WTC11 (cell line): ENCODE measurements at regions not wholly inside any gene's neighbourhood (a gene's known extent, or its start where the extent isn't known, plus 50 kb on each side); places are given as distances from the start of the nearest gene placed in this dataset.

ENCODE experiments used
- ATAC-seq: fragments of 200-7000 bp; cut with Tn5 transposase; 2 replicates; pipeline ENCODE4 v1.10.0; 2021; ENCODE audit warnings: mild to moderate bottlenecking, moderate library complexity
- CTCF ChIA-PET: fragments of 300-600 bp; sonication (Branson Sonifier 250); formaldehyde crosslinking; loops from one replicate; lab custom pipeline; 2021; ENCODE audit warnings: antibody characterized with exemption; lab: Charles Lee
- POLR2A ChIA-PET: fragments of 350-600 bp; sonication (Branson Sonifier 250); formaldehyde crosslinking; loops from one replicate; lab custom pipeline; 2021; ENCODE audit warnings: antibody characterized with exemption; lab: Charles Lee
- DNase-seq: peaks from one replicate; pipeline ENCODE4 v3.0.0; 2021; ENCODE audit warnings: low spot score
- H3K27ac Mint-ChIP-seq: 2 replicates; pipeline ENCODE4 v1.8.0; 2021; ENCODE audit warnings: mixed read lengths
- H3K27me3 Mint-ChIP-seq: 2 replicates; pipeline ENCODE4 v1.8.0; 2021; ENCODE audit warnings: low read depth, mild to moderate bottlenecking, moderate library complexity, mixed read lengths
- H3K36me3 Mint-ChIP-seq: 2 replicates; pipeline ENCODE4 v1.8.0; 2021; ENCODE audit warnings: mixed read lengths
- H3K4me1 Mint-ChIP-seq: 2 replicates; pipeline ENCODE4 v1.8.0; 2022; ENCODE audit warnings: mixed read lengths
- H3K4me3 Mint-ChIP-seq: 2 replicates; pipeline ENCODE4 v1.8.0; 2021; ENCODE audit warnings: mild to moderate bottlenecking, moderate library complexity, mixed read lengths
- H3K9me3 Mint-ChIP-seq: 2 replicates; pipeline ENCODE4 v1.8.0; 2021; ENCODE audit warnings: mixed read lengths
- ELF4 ChIP-seq: sonication (generic); formaldehyde crosslinking; IDR thresholded peaks from 2 replicates; pipeline ENCODE4 v1.8.1; 2022; ENCODE audit warnings: low read depth, mild to moderate bottlenecking, moderate library complexity, missing genetic modification reagents
- EMX1 ChIP-seq: fragments of 250-450 bp; sonication (Bioruptor Pico); IDR thresholded peaks from 2 replicates; pipeline ENCODE4 v1.8.0; 2021; ENCODE audit warnings: mild to moderate bottlenecking
- GTF2I ChIP-seq: fragments of 250-450 bp; sonication (Bioruptor Pico); conservative IDR thresholded peaks from 2 replicates; pipeline ENCODE4 v1.4.0; 2021; ENCODE audit warnings: mild to moderate bottlenecking
- NFATC4 ChIP-seq: fragments of 250-450 bp; sonication (Bioruptor Pico); IDR thresholded peaks from 2 replicates; pipeline ENCODE4 v1.9.0; 2021; ENCODE audit warnings: mild to moderate bottlenecking
- NR2C2 ChIP-seq: sonication (generic); formaldehyde crosslinking; IDR thresholded peaks from 2 replicates; pipeline ENCODE4 v1.8.0; 2022; ENCODE audit warnings: mild to moderate bottlenecking, missing genetic modification reagents
- PRRX2 ChIP-seq: fragments of 250-450 bp; sonication (Bioruptor Pico); IDR thresholded peaks from 2 replicates; pipeline ENCODE4 v1.8.0; 2021; ENCODE audit warnings: mild to moderate bottlenecking
- TEAD4 ChIP-seq: sonication (generic); formaldehyde crosslinking; IDR thresholded peaks from 2 replicates; pipeline ENCODE4 v1.8.0; 2022; ENCODE audit warnings: mild to moderate bottlenecking, missing genetic modification reagents
- ZBTB21 ChIP-seq: sonication (generic); formaldehyde crosslinking; IDR thresholded peaks from 2 replicates; pipeline ENCODE4 v1.8.1; 2023; ENCODE audit warnings: mild to moderate bottlenecking, missing genetic modification reagents, borderline replicate concordance
- ZMAT4 ChIP-seq: fragments of 250-450 bp; sonication (Bioruptor Pico); IDR thresholded peaks from 2 replicates; pipeline ENCODE4 v1.9.0; 2021; ENCODE audit warnings: mild to moderate bottlenecking
- ZNF263 ChIP-seq: sonication (generic); formaldehyde crosslinking; IDR thresholded peaks from 2 replicates; pipeline ENCODE4 v1.8.1; 2022; ENCODE audit warnings: low read depth, mild to moderate bottlenecking, moderate library complexity, missing genetic modification reagents
- TF ChIP-seq, protein P1 (sequence below): sonication (generic); formaldehyde crosslinking; IDR thresholded peaks from 2 replicates; pipeline ENCODE4 v1.8.1; 2023; ENCODE audit warnings: mild to moderate bottlenecking, missing genetic modification reagents, moderate library complexity
- TF ChIP-seq, protein P2 (sequence below): fragments of 250-450 bp; sonication (Bioruptor Pico); IDR thresholded peaks from 2 replicates; pipeline ENCODE4 v1.9.0; 2021; ENCODE audit warnings: mild to moderate bottlenecking, borderline replicate concordance
- TF ChIP-seq, protein P3 (sequence below): fragments of 200-600 bp; IDR thresholded peaks from 2 replicates; pipeline ENCODE4 v1.8.0; 2022; ENCODE audit warnings: antibody characterized with exemption
- TF ChIP-seq, protein P4 (sequence below): sonication (generic); formaldehyde crosslinking; IDR thresholded peaks from 2 replicates; pipeline ENCODE4 v1.8.0; 2023; ENCODE audit warnings: mild to moderate bottlenecking, missing genetic modification reagents
- TF ChIP-seq, protein P5 (sequence below): fragments of 250-450 bp; sonication (Bioruptor Pico); IDR thresholded peaks from 2 replicates; pipeline ENCODE4 v1.9.0; 2021; ENCODE audit warnings: mild to moderate bottlenecking
- TF ChIP-seq, protein P6 (sequence below): sonication (generic); formaldehyde crosslinking; IDR thresholded peaks from 2 replicates; pipeline ENCODE4 v1.8.0; 2022; ENCODE audit warnings: missing genetic modification reagents

DNA sequence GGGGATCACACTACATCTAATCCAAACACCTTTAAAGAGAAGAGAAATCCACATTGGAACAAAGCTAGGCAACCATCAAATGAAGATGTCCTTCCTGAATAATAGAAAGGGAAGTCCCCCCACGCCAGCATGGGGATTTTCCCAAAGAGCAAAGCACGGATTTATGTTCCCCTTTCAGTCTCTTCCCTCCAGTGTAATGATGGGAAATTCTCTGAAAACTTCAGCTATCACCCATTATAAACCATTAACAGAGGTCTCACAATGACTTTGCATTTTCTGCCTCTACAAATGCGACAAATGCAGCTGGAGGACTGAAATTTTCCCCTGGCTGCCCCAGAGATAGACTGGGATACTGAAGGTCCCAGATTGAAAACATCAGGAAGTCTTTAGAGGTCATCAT lies 368.7 kb downstream of the EFNA5 start:
- Mint-ChIP-seq H3K4me3 (no peak overlapping the region), H3K9me3 (no peaks in the 10 kb centered on the region), H3K36me3 (no peaks in the 10 kb centered on the region), H3K4me1 (peaks cover 8% of the 10 kb centered on the region), H3K27me3 (no peaks in the 10 kb centered on the region), H3K27ac (no peak overlapping the region)
- CTCF ChIA-PET: interaction anchor here (1.1 kb wide), 1 partner anchor 197 kb away, joined by 3 read pairs; no protein-coding TSS in a partner anchor
- POLR2A ChIA-PET: no interaction called here
- DNase-seq (no peak), ATAC-seq (no peak)
- TF ChIP-seq, protein P1, sequence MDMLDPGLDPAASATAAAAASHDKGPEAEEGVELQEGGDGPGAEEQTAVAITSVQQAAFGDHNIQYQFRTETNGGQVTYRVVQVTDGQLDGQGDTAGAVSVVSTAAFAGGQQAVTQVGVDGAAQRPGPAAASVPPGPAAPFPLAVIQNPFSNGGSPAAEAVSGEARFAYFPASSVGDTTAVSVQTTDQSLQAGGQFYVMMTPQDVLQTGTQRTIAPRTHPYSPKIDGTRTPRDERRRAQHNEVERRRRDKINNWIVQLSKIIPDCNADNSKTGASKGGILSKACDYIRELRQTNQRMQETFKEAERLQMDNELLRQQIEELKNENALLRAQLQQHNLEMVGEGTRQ (CRISPR knock-in tag): no peak
- TF ChIP-seq EMX1 (CRISPR knock-in tag) (no peak), ZNF263 (CRISPR knock-in tag) (no peak), ZBTB21 (CRISPR knock-in tag) (no peak), GTF2I (CRISPR knock-in tag) (no peak), ELF4 (CRISPR knock-in tag) (no peak), ZMAT4 (no peak), NFATC4 (CRISPR knock-in tag) (no peak), PRRX2 (no peak), NR2C2 (no peak), TEAD4 (CRISPR knock-in tag) (no peak)
- TF ChIP-seq, protein P2, sequence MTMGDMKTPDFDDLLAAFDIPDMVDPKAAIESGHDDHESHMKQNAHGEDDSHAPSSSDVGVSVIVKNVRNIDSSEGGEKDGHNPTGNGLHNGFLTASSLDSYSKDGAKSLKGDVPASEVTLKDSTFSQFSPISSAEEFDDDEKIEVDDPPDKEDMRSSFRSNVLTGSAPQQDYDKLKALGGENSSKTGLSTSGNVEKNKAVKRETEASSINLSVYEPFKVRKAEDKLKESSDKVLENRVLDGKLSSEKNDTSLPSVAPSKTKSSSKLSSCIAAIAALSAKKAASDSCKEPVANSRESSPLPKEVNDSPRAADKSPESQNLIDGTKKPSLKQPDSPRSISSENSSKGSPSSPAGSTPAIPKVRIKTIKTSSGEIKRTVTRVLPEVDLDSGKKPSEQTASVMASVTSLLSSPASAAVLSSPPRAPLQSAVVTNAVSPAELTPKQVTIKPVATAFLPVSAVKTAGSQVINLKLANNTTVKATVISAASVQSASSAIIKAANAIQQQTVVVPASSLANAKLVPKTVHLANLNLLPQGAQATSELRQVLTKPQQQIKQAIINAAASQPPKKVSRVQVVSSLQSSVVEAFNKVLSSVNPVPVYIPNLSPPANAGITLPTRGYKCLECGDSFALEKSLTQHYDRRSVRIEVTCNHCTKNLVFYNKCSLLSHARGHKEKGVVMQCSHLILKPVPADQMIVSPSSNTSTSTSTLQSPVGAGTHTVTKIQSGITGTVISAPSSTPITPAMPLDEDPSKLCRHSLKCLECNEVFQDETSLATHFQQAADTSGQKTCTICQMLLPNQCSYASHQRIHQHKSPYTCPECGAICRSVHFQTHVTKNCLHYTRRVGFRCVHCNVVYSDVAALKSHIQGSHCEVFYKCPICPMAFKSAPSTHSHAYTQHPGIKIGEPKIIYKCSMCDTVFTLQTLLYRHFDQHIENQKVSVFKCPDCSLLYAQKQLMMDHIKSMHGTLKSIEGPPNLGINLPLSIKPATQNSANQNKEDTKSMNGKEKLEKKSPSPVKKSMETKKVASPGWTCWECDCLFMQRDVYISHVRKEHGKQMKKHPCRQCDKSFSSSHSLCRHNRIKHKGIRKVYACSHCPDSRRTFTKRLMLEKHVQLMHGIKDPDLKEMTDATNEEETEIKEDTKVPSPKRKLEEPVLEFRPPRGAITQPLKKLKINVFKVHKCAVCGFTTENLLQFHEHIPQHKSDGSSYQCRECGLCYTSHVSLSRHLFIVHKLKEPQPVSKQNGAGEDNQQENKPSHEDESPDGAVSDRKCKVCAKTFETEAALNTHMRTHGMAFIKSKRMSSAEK (CRISPR knock-in tag): no peak
- TF ChIP-seq, protein P3, sequence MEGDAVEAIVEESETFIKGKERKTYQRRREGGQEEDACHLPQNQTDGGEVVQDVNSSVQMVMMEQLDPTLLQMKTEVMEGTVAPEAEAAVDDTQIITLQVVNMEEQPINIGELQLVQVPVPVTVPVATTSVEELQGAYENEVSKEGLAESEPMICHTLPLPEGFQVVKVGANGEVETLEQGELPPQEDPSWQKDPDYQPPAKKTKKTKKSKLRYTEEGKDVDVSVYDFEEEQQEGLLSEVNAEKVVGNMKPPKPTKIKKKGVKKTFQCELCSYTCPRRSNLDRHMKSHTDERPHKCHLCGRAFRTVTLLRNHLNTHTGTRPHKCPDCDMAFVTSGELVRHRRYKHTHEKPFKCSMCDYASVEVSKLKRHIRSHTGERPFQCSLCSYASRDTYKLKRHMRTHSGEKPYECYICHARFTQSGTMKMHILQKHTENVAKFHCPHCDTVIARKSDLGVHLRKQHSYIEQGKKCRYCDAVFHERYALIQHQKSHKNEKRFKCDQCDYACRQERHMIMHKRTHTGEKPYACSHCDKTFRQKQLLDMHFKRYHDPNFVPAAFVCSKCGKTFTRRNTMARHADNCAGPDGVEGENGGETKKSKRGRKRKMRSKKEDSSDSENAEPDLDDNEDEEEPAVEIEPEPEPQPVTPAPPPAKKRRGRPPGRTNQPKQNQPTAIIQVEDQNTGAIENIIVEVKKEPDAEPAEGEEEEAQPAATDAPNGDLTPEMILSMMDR: no peak
- TF ChIP-seq, protein P4, sequence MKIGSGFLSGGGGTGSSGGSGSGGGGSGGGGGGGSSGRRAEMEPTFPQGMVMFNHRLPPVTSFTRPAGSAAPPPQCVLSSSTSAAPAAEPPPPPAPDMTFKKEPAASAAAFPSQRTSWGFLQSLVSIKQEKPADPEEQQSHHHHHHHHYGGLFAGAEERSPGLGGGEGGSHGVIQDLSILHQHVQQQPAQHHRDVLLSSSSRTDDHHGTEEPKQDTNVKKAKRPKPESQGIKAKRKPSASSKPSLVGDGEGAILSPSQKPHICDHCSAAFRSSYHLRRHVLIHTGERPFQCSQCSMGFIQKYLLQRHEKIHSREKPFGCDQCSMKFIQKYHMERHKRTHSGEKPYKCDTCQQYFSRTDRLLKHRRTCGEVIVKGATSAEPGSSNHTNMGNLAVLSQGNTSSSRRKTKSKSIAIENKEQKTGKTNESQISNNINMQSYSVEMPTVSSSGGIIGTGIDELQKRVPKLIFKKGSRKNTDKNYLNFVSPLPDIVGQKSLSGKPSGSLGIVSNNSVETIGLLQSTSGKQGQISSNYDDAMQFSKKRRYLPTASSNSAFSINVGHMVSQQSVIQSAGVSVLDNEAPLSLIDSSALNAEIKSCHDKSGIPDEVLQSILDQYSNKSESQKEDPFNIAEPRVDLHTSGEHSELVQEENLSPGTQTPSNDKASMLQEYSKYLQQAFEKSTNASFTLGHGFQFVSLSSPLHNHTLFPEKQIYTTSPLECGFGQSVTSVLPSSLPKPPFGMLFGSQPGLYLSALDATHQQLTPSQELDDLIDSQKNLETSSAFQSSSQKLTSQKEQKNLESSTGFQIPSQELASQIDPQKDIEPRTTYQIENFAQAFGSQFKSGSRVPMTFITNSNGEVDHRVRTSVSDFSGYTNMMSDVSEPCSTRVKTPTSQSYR: no peak
- TF ChIP-seq, protein P5, sequence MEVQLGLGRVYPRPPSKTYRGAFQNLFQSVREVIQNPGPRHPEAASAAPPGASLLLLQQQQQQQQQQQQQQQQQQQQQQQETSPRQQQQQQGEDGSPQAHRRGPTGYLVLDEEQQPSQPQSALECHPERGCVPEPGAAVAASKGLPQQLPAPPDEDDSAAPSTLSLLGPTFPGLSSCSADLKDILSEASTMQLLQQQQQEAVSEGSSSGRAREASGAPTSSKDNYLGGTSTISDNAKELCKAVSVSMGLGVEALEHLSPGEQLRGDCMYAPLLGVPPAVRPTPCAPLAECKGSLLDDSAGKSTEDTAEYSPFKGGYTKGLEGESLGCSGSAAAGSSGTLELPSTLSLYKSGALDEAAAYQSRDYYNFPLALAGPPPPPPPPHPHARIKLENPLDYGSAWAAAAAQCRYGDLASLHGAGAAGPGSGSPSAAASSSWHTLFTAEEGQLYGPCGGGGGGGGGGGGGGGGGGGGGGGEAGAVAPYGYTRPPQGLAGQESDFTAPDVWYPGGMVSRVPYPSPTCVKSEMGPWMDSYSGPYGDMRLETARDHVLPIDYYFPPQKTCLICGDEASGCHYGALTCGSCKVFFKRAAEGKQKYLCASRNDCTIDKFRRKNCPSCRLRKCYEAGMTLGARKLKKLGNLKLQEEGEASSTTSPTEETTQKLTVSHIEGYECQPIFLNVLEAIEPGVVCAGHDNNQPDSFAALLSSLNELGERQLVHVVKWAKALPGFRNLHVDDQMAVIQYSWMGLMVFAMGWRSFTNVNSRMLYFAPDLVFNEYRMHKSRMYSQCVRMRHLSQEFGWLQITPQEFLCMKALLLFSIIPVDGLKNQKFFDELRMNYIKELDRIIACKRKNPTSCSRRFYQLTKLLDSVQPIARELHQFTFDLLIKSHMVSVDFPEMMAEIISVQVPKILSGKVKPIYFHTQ (CRISPR knock-in tag): no peak
- TF ChIP-seq, protein P6, sequence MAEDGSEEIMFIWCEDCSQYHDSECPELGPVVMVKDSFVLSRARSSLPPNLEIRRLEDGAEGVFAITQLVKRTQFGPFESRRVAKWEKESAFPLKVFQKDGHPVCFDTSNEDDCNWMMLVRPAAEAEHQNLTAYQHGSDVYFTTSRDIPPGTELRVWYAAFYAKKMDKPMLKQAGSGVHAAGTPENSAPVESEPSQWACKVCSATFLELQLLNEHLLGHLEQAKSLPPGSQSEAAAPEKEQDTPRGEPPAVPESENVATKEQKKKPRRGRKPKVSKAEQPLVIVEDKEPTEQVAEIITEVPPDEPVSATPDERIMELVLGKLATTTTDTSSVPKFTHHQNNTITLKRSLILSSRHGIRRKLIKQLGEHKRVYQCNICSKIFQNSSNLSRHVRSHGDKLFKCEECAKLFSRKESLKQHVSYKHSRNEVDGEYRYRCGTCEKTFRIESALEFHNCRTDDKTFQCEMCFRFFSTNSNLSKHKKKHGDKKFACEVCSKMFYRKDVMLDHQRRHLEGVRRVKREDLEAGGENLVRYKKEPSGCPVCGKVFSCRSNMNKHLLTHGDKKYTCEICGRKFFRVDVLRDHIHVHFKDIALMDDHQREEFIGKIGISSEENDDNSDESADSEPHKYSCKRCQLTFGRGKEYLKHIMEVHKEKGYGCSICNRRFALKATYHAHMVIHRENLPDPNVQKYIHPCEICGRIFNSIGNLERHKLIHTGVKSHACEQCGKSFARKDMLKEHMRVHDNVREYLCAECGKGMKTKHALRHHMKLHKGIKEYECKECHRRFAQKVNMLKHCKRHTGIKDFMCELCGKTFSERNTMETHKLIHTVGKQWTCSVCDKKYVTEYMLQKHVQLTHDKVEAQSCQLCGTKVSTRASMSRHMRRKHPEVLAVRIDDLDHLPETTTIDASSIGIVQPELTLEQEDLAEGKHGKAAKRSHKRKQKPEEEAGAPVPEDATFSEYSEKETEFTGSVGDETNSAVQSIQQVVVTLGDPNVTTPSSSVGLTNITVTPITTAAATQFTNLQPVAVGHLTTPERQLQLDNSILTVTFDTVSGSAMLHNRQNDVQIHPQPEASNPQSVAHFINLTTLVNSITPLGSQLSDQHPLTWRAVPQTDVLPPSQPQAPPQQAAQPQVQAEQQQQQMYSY (CRISPR knock-in tag): no peak
